Transverse colon (tissue), 3 donors: ENCODE measurements at regions not wholly inside any gene's neighbourhood (a gene's known extent, or its start where the extent isn't known, plus 50 kb on each side); places are given as distances from the start of the nearest gene placed in this dataset.

Experiments used
- POLR2A ChIP-seq: fragments of 450-650 bp; IDR thresholded peaks from one replicate; pipeline ENCODE4 v1.6.1; 2016; ENCODE audit warnings: antibody characterized with exemption, mild to moderate bottlenecking, moderate library complexity
- TF ChIP-seq, protein P1 (sequence below), 5 experiments: fragments of 200-600 bp in 3 of 5; fragments of 450-650 bp in 2 of 5; sonication (generic) in 3 of 5; IDR thresholded peaks; 1 replicate in 2 of 5; 2 replicates in 3 of 5; pipeline ENCODE4 v1.5.1; 2016 to 2017; ENCODE audit warnings: antibody characterized with exemption in 5 of 5, inconsistent platforms in 3 of 5, mild to moderate bottlenecking in 2 of 5, moderate library complexity in 1 of 5

DNA sequence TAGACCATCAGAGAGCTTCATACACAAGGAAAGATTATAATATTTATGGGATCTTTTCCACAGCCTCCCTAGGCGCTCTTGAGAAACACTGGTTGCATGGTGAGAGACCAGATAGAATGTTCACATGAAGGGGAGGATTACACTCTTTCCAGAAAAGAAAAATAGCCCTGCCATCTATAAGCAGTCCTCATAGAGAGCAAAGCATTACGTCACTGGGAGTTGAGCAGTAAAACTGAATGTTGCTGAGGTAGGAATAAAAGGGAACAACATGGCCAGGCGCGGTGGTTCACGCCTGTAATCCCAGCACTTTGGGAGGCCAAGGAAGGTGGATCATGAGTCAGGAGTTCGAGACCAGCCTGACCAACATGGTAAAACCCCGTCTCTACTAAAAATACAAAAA, 1934.3 kb downstream of the SUCLG1 start:
- TF ChIP-seq, protein P1, sequence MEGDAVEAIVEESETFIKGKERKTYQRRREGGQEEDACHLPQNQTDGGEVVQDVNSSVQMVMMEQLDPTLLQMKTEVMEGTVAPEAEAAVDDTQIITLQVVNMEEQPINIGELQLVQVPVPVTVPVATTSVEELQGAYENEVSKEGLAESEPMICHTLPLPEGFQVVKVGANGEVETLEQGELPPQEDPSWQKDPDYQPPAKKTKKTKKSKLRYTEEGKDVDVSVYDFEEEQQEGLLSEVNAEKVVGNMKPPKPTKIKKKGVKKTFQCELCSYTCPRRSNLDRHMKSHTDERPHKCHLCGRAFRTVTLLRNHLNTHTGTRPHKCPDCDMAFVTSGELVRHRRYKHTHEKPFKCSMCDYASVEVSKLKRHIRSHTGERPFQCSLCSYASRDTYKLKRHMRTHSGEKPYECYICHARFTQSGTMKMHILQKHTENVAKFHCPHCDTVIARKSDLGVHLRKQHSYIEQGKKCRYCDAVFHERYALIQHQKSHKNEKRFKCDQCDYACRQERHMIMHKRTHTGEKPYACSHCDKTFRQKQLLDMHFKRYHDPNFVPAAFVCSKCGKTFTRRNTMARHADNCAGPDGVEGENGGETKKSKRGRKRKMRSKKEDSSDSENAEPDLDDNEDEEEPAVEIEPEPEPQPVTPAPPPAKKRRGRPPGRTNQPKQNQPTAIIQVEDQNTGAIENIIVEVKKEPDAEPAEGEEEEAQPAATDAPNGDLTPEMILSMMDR (IDR thresholded peaks at IDR 0.05), result no peak
- TF ChIP-seq POLR2A, result no peak
